Esophagus squamous epithelium (tissue), 5 donors: ENCODE measurements at regions not wholly inside any gene's neighbourhood (a gene's known extent, or its start where the extent isn't known, plus 50 kb on each side); places are given as distances from the start of the nearest gene placed in this dataset.

Source experiments
- DNase-seq: peaks from one replicate; lab custom pipeline; 2025; lab: John Stamatoyannopoulos, UW
- H3K27ac ChIP-seq, 4 donors: fragments of 200-600 bp; sonication (generic); one replicate each; pipeline ENCODE4 v1.5.1; 2016 to 2019; ENCODE audit warnings: mild to moderate bottlenecking in 1 of 4
- H3K27me3 ChIP-seq, 4 donors: fragments of 200-600 bp; sonication (generic); 1 replicate in 3 of 4; 2 replicates in 1 of 4; pipeline versions ENCODE4 v1.5.1 to v1.6.0; 2017 to 2021; ENCODE audit warnings: antibody characterized with exemption in 1 of 4
- H3K36me3 ChIP-seq, 3 donors: fragments of 200-600 bp; sonication (generic); one replicate each; pipeline ENCODE4 v1.5.1; 2016 to 2019
- H3K4me1 ChIP-seq, 3 donors: fragments of 200-600 bp; sonication (generic); one replicate each; pipeline ENCODE4 v1.5.1; 2017 to 2019
- H3K4me3 ChIP-seq, 4 donors: fragments of 200-600 bp; sonication (generic); 1 replicate in 3 of 4; 2 replicates in 1 of 4; pipeline ENCODE4 v1.5.1; 2016 to 2019; ENCODE audit warnings: mild to moderate bottlenecking in 2 of 4, moderate library complexity in 1 of 4
- H3K9me3 ChIP-seq, 3 donors: fragments of 200-600 bp; sonication (generic); one replicate each; pipeline ENCODE4 v1.5.1; 2016 to 2019
- POLR2A ChIP-seq, 4 donors: fragments of 450-650 bp; IDR thresholded peaks; one replicate each; pipeline ENCODE4 v1.6.1; 2017; ENCODE audit warnings: antibody characterized with exemption in 4 of 4, mild to moderate bottlenecking in 4 of 4, moderate library complexity in 3 of 4
- WGBS, 2 donors: methylation state at CpG; one replicate each; pipeline ENCODE4 v1.1.5; 2018; 5-methylcytosine and 5-hydroxymethylcytosine counted together
- intact Hi-C: fragments of 100-400 bp; cut with DNase I; formaldehyde crosslinking; loops from one replicate; pipeline ENCODE4 v1.15.0; 2022
- TF ChIP-seq, protein P1 (sequence below), 6 experiments: fragments of 450-650 bp in 4 of 6; fragments of 200-600 bp in 2 of 6; sonication (generic) in 2 of 6; IDR thresholded peaks; one replicate each; pipeline ENCODE4 v1.5.1; 2016 to 2019; ENCODE audit warnings: antibody characterized with exemption in 6 of 6, mild to moderate bottlenecking in 4 of 6, moderate library complexity in 4 of 6
- donor health status: DM: yes; HTN: yes; CAD: no.

- Histone ChIP-seq H3K27ac (no peak overlapping the region), H3K27me3 (no peaks in the 10 kb centered on the region), H3K4me3 (no peak overlapping the region), H3K9me3 (no peaks in the 10 kb centered on the region), H3K4me1 (no peaks in the 10 kb centered on the region), H3K36me3 (no peaks in the 10 kb centered on the region)
- TF ChIP-seq, protein P1, sequence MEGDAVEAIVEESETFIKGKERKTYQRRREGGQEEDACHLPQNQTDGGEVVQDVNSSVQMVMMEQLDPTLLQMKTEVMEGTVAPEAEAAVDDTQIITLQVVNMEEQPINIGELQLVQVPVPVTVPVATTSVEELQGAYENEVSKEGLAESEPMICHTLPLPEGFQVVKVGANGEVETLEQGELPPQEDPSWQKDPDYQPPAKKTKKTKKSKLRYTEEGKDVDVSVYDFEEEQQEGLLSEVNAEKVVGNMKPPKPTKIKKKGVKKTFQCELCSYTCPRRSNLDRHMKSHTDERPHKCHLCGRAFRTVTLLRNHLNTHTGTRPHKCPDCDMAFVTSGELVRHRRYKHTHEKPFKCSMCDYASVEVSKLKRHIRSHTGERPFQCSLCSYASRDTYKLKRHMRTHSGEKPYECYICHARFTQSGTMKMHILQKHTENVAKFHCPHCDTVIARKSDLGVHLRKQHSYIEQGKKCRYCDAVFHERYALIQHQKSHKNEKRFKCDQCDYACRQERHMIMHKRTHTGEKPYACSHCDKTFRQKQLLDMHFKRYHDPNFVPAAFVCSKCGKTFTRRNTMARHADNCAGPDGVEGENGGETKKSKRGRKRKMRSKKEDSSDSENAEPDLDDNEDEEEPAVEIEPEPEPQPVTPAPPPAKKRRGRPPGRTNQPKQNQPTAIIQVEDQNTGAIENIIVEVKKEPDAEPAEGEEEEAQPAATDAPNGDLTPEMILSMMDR (IDR thresholded peaks at IDR 0.05) = no peak
- TF ChIP-seq POLR2A (IDR thresholded peaks at IDR 0.05) = no peak
- DNase-seq = no peak
- intact Hi-C loops = no loop called here
- 72 to 79% methylated on average over 6 of the region's 6 CpGs for WGBS, 2 donors
These were observed 454.3 kb downstream of the TLE1 start for GRCh38 chr9:81234924-81235610.

DNA sequence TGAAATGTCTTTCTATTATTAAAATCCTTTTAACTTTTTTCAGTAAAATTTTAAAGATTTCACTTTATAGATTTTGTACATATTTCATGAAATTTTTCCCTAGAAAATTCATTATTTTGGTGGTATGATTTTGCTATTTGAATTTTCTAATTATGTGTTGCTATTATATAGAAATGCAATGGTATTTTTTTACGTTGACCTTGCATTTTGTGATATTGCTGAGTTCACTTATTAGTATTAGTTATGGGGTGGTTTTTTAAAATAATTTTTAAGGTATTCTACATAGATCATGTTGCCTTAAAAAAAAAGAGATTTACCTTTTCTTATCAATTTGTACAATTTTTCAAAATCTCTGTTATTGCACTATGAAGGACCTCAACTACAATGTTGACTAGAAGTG, 458.3 kb downstream of the TLE1 start:
- H3K27me3 ChIP-seq = no peaks in the 10 kb centered on the region

GRCh38 chr9:81227507-81228245, 461.7 kb downstream of the TLE1 start:
- H3K27ac ChIP-seq = no peak overlapping the region
- H3K9me3 ChIP-seq = no peaks in the 10 kb centered on the region
- 74 to 77% methylated on average over 5 to 6 of the region's 6 CpGs for WGBS, 2 donors
- TF ChIP-seq, protein P1 (IDR thresholded peaks at IDR 0.05) = no peak
- no peak for TF ChIP-seq POLR2A (IDR thresholded peaks at IDR 0.05)
- no peak overlapping the region for H3K4me3 ChIP-seq
- no peak for DNase-seq
- H3K4me1 ChIP-seq = no peaks in the 10 kb centered on the region
- no peaks in the 10 kb centered on the region for H3K36me3 ChIP-seq
- no peaks in the 10 kb centered on the region for H3K27me3 ChIP-seq
- intact Hi-C loops = no loop called here

More for the DNA sequence above, 458.3 kb downstream of the TLE1 start:
- no peak overlapping the region for H3K4me3 ChIP-seq
- intact Hi-C loops = no loop called here
- no peak for TF ChIP-seq POLR2A (IDR thresholded peaks at IDR 0.05)
- TF ChIP-seq, protein P1 (IDR thresholded peaks at IDR 0.05) = no peak
- H3K36me3 ChIP-seq = no peaks in the 10 kb centered on the region
- WGBS, 2 donors = 0 to 46% methylated on average over 1 of the region's 1 CpG
- no peak overlapping the region for H3K27ac ChIP-seq
- H3K4me1 ChIP-seq = no peaks in the 10 kb centered on the region
- DNase-seq = no peak
- no peaks in the 10 kb centered on the region for H3K9me3 ChIP-seq

DNA sequence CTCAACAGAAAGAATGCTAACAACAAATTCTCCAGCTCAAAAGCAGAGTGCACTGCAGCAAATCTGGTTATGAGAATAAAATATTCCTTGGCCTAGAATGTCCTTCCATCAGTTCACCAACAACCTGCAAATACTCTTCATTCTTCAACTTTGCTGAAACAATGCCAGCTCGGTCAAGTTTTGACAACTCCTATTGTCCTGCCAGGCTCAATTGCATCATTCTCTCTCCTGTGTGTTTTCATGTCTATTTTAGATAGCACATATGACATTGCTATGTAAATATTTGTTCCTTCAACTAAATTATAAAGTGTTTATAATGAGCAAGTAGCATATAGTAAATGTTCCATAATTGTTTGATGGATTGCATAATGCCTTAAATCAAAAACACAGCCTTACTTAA, 463.8 kb downstream of the TLE1 start:
- Histone ChIP-seq H3K4me1 (no peaks in the 10 kb centered on the region), H3K27ac (no peak overlapping the region), H3K9me3 (no peaks in the 10 kb centered on the region), H3K4me3 (no peak overlapping the region), H3K27me3 (no peaks in the 10 kb centered on the region), H3K36me3 (no peaks in the 10 kb centered on the region)
- no peak for DNase-seq
- TF ChIP-seq, protein P1 (IDR thresholded peaks at IDR 0.05) = no peak
- TF ChIP-seq POLR2A (IDR thresholded peaks at IDR 0.05) = no peak
- 19 to 29% methylated on average over 1 of the region's 1 CpG for WGBS, 2 donors
- intact Hi-C loops = no loop called here
